HepG2 (cell line): ENCODE measurements at regions not wholly inside any gene's neighbourhood (a gene's known extent, or its start where the extent isn't known, plus 50 kb on each side); places are given as distances from the start of the nearest gene placed in this dataset.

Experiments
- FOXK2 ChIP-seq: fragments of 450-650 bp; IDR thresholded peaks from 2 replicates; pipeline ENCODE4 v1.6.1; 2016
- GFI1 ChIP-seq: sonication (generic); formaldehyde crosslinking; IDR thresholded peaks from 2 replicates; pipeline ENCODE4 v1.5.0; 2020; ENCODE audit warnings: missing genetic modification reagents, mild to moderate bottlenecking, borderline replicate concordance
- KIAA2018 ChIP-seq: sonication (generic); formaldehyde crosslinking; IDR thresholded peaks from 2 replicates; pipeline ENCODE4 v1.5.0; 2020; ENCODE audit warnings: mild to moderate bottlenecking, missing genetic modification reagents, borderline replicate concordance
- PCBP1 ChIP-seq: fragments of 200-400 bp; formaldehyde crosslinking; IDR thresholded peaks from 2 replicates; pipeline ENCODE4 v1.6.1; 2017; ENCODE audit warnings: mild to moderate bottlenecking, low read depth, low read length, borderline replicate concordance
- ZMYM2 ChIP-seq: sonication (generic); formaldehyde crosslinking; IDR thresholded peaks from 2 replicates; pipeline ENCODE4 v1.8.0; 2022; ENCODE audit warnings: mild to moderate bottlenecking, missing genetic modification reagents
- ZNF17 ChIP-seq: sonication (generic); formaldehyde crosslinking; IDR thresholded peaks from 2 replicates; pipeline ENCODE4 v1.5.0; 2020; ENCODE audit warnings: mild to moderate bottlenecking, missing genetic modification reagents
- ZNF207 ChIP-seq: fragments of 450-650 bp; IDR thresholded peaks from 2 replicates; pipeline ENCODE4 v1.6.1; 2016; ENCODE audit warnings: antibody characterized with exemption, borderline replicate concordance
- ZNF430 ChIP-seq: sonication (generic); formaldehyde crosslinking; IDR thresholded peaks from 2 replicates; pipeline ENCODE4 v1.9.0; 2021; ENCODE audit warnings: mild to moderate bottlenecking, missing genetic modification reagents
- ZNF543 ChIP-seq: sonication (generic); formaldehyde crosslinking; IDR thresholded peaks from 2 replicates; pipeline ENCODE4 v1.4.0; 2020; ENCODE audit warnings: mild to moderate bottlenecking, missing genetic modification reagents
- ZNF547 ChIP-seq: sonication (generic); formaldehyde crosslinking; IDR thresholded peaks from 2 replicates; pipeline ENCODE4 v1.5.1; 2020; ENCODE audit warnings: mild to moderate bottlenecking, missing genetic modification reagents
- ZNF557 ChIP-seq: sonication (generic); formaldehyde crosslinking; IDR thresholded peaks from 2 replicates; pipeline ENCODE4 v1.4.0; 2020; ENCODE audit warnings: missing genetic modification reagents
- ZNF687 ChIP-seq: sonication (generic); formaldehyde crosslinking; IDR thresholded peaks from 2 replicates; pipeline ENCODE4 v1.5.1; 2020; ENCODE audit warnings: mild to moderate bottlenecking, missing genetic modification reagents, moderate library complexity
- ZSCAN9 ChIP-seq: IDR thresholded peaks from 2 replicates; pipeline ENCODE4 v1.6.1; 2016; ENCODE audit warnings: borderline replicate concordance

GRCh38 chr6:16821834-16822264, 60.6 kb upstream of the ATXN1 start (continued):
- TF ChIP-seq KIAA2018 (CRISPR knock-in tag) (no peak), PCBP1 (no peak), GFI1 (CRISPR knock-in tag) (peak; percentile 96), ZSCAN9 (no peak; the same call in none of the 2 replicates), FOXK2 (peak; percentile 75), ZNF207 (no peak), ZMYM2 (CRISPR knock-in tag) (peak; percentile 99), ZNF547 (CRISPR knock-in tag) (peak; percentile 86), ZNF543 (CRISPR knock-in tag) (peak; percentile 82; the same call in 1 of the 2 replicates), ZNF17 (CRISPR knock-in tag) (no peak; the same call in 1 of the 2 replicates), ZNF687 (CRISPR knock-in tag) (peak; percentile 43; the same call in 1 of the 2 replicates), ZNF557 (CRISPR knock-in tag) (0 out of 2 replicates have a peak, but pooled peaks have one; percentile 77), ZNF430 (peak; percentile 97)
